Stomach smooth muscle (tissue), 2 donors: ENCODE measurements at regions not wholly inside any gene's neighbourhood (a gene's known extent, or its start where the extent isn't known, plus 50 kb on each side); places are given as distances from the start of the nearest gene placed in this dataset.

ENCODE experiments used
- H3K27ac ChIP-seq: one replicate; pipeline ENCODE4 v1.7.0; 2013; ENCODE audit warnings: mild to moderate bottlenecking, low read length, inconsistent platforms
- H3K27me3 ChIP-seq, 2 donors: one replicate each; pipeline ENCODE4 v1.7.0; 2013; ENCODE audit warnings: low read length in 2 of 2; ENCODE audit not compliant: insufficient read depth in 2 of 2, control insufficient read depth in 1 of 2
- H3K36me3 ChIP-seq, 2 donors: one replicate each; pipeline ENCODE4 v1.7.0; 2013; ENCODE audit warnings: low read length in 2 of 2; ENCODE audit not compliant: control insufficient read depth in 2 of 2, insufficient read depth in 2 of 2
- H3K4me1 ChIP-seq: one replicate; pipeline ENCODE4 v1.7.0; 2013; ENCODE audit warnings: low read length; ENCODE audit not compliant: control insufficient read depth, insufficient read depth
- H3K4me3 ChIP-seq, 2 donors: one replicate each; pipeline ENCODE4 v1.7.0; 2013; ENCODE audit warnings: low read length in 2 of 2
- H3K9ac ChIP-seq, 2 donors: one replicate each; pipeline ENCODE4 v1.7.0; 2013; ENCODE audit warnings: low read length in 2 of 2, mild to moderate bottlenecking in 1 of 2
- H3K9me3 ChIP-seq, 2 donors: one replicate each; pipeline ENCODE4 v1.7.0; 2013; ENCODE audit warnings: low read length in 2 of 2; ENCODE audit not compliant: control insufficient read depth in 2 of 2
- donor health status: healthy.
- donor health status: Pancreatic carcinoma.

DNA sequence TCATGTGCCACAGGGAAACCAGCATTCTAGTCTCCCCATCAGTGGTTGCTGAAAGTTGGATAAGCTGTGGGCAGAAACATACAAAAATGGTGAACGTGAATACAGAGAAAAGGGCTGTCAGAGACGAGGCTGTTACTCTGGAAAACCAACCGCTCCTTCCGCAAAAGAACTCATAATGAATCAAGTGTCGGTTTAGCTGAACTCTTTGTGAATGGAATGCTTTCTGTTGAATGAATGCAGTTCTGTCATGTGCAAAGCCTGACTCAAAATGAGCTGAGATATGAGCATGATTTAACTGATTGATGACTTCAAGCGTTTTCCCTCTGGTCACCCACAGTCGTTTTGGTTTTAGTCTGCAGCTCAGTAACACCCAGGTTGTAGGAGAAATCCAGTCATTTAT lies 298.3 kb downstream of the ETS1 start:
- H3K4me3 ChIP-seq, result no peak overlapping the region
- no peaks in the 10 kb centered on the region for H3K9me3 ChIP-seq
- no peaks in the 10 kb centered on the region for H3K36me3 ChIP-seq
- H3K9ac ChIP-seq, result no peak overlapping the region
- no peaks in the 10 kb centered on the region for H3K27me3 ChIP-seq
- peaks cover 6% of the 10 kb centered on the region for H3K4me1 ChIP-seq
- no peak overlapping the region for H3K27ac ChIP-seq

- H3K9me3 ChIP-seq, result no peaks in the 10 kb centered on the region
- peaks cover 5% of the 10 kb centered on the region for H3K4me1 ChIP-seq
- no peak overlapping the region for H3K4me3 ChIP-seq
- no peaks in the 10 kb centered on the region for H3K36me3 ChIP-seq
- no peak overlapping the region for H3K9ac ChIP-seq
- H3K27me3 ChIP-seq, result no peaks in the 10 kb centered on the region
- H3K27ac ChIP-seq, result no peak overlapping the region
Measured at GRCh38 chr11:128288368-128288767, 299.0 kb downstream of the ETS1 start.

DNA sequence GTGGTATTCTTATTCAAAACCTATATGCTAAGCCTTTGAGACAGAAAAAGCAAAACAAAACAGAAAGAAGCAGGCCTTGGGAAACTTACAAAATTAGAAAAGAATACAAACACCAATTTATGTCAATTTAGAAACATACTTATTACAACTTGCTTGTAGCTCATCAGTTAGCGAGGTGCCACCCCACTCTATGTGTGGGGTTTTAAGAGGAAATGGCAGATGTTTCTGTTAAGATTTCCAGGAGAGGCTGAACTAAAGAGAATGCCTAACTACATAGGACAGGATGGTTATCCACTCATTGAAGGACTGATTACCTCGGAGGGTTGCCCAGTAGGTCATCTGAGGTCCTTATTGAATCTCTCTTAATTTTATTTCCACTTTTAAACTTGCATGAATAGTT lies 302.0 kb downstream of the ETS1 start:
- Histone ChIP-seq H3K27ac (no peak overlapping the region), H3K4me3 (no peak overlapping the region), H3K9ac (no peak overlapping the region), H3K9me3 (no peaks in the 10 kb centered on the region), H3K36me3 (no peaks in the 10 kb centered on the region), H3K27me3 (no peaks in the 10 kb centered on the region), H3K4me1 (peaks cover 2% of the 10 kb centered on the region)

DNA sequence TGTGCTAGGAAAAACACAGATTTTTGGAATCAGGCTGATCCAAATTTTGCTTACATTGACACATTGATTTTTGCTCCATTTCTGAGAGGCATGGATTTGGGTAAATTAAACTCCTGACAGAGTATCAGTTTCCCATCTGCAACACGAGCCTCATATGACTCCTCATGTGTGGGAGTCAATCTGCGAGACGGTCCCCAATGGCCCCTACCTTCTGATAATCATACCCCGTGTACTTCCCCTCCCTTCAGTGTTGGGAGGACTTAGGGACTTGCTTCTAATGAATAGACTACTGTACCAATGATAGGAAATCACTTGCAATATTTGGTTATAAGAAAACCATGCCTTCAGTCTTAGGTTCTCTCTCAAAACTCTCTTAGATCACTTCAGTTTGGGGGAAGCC lies 302.7 kb downstream of the ETS1 start:
- Histone ChIP-seq H3K4me3 (no peak overlapping the region), H3K36me3 (no peaks in the 10 kb centered on the region), H3K9me3 (no peaks in the 10 kb centered on the region), H3K9ac (no peak overlapping the region), H3K4me1 (no peaks in the 10 kb centered on the region), H3K27ac (no peak overlapping the region), H3K27me3 (no peaks in the 10 kb centered on the region)

DNA sequence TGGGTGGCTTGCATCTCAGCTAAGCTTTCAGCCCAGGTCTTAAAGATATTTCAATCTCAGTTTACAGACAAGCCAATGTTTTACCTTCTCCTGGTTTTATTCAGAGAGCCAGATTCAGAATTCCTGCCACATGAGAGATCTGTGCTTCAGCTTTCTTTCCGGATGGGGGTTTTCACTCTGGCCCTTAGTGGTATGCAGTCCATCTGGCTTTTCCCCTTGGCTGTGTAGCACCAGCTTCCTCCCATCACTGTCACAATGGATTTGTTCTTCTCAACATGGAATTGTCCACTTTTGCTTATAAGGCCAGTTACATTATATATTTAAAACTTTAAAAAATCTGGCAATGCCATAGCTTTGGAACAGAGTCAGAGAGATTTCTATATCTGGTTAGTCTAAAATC lies 303.9 kb downstream of the ETS1 start:
- Histone ChIP-seq H3K9me3 (no peaks in the 10 kb centered on the region), H3K4me1 (no peaks in the 10 kb centered on the region), H3K27ac (no peak overlapping the region), H3K27me3 (no peaks in the 10 kb centered on the region), H3K36me3 (no peaks in the 10 kb centered on the region), H3K9ac (no peak overlapping the region), H3K4me3 (no peak overlapping the region)

DNA sequence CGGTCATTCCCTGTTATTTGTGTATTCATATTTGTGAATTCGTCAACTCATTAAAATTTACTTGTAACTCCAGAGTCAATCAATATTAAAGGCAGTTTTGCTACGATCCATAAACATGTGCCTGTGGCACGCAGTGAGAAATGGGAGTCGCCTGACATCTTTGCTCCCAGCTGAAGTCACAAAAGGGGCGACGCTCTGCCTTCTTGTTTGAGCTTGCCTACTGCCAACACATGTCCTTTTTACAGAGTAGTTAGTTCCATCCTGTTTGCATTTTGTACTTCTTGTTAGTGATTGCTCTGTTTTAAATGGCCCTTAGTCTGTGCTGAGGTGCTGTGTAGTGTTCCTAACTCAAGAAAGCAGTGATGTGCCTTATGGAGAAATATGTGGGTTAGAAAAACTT lies 305.3 kb downstream of the ETS1 start:
- H3K4me1 ChIP-seq, result no peaks in the 10 kb centered on the region
- H3K36me3 ChIP-seq, result no peaks in the 10 kb centered on the region
- H3K9ac ChIP-seq, result no peak overlapping the region
- H3K4me3 ChIP-seq, result no peak overlapping the region
- H3K27ac ChIP-seq, result no peak overlapping the region
- no peaks in the 10 kb centered on the region for H3K27me3 ChIP-seq
- H3K9me3 ChIP-seq, result no peaks in the 10 kb centered on the region

DNA sequence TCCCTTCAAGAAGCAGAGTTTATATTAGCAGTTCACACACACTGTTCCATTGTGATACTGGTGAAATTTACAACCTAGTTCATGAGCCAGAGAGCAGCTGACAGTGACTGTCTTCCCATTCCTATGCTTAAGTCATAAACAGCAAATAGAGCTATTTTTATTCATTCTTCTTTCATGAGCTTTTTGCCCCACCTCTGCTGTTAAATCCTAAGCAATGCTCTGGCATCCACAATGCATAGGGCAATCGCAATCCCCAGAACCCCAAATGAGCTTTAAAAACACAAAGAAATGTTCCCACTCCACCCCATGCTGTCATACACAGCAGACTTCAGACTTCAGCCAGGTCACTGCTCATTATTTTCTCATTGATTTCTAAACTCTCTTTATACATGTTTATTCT lies 307.5 kb downstream of the ETS1 start:
- Histone ChIP-seq H3K4me1 (no peaks in the 10 kb centered on the region), H3K27me3 (no peaks in the 10 kb centered on the region), H3K27ac (no peak overlapping the region), H3K4me3 (no peak overlapping the region), H3K36me3 (no peaks in the 10 kb centered on the region), H3K9ac (no peak overlapping the region), H3K9me3 (no peaks in the 10 kb centered on the region)

DNA sequence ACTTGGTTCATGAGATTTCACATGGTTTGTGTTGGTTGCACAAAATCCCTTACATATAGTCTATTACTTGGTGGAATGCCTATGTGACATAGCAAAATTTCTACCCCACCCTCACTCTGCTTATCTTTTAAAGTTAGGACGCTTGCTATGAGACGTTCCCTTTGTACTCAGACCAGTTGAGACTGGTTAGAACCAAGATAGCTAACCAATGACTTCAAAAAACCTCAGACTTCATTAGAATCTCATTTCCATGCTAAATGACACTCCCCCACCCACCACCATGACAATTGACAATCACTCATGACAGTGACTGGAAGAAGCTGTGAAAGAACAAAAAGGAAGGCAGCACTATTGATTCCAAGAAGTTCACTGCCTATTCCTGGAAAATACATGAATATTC lies 313.6 kb downstream of the ETS1 start:
- Histone ChIP-seq H3K36me3 (no peaks in the 10 kb centered on the region), H3K27me3 (no peaks in the 10 kb centered on the region), H3K4me3 (no peak overlapping the region), H3K27ac (no peak overlapping the region), H3K9ac (no peak overlapping the region), H3K9me3 (no peaks in the 10 kb centered on the region), H3K4me1 (no peaks in the 10 kb centered on the region)

- no peak overlapping the region for H3K27ac ChIP-seq
Measured at GRCh38 chr11:128271401-128271800, 316.0 kb downstream of the ETS1 start.

GRCh38 chr11:128269466-128269865 lies 317.9 kb downstream of the ETS1 start:
- H3K4me1 ChIP-seq, result no peaks in the 10 kb centered on the region
- no peak overlapping the region for H3K27ac ChIP-seq
- H3K9ac ChIP-seq, result no peak overlapping the region
- H3K9me3 ChIP-seq, result no peaks in the 10 kb centered on the region
- no peaks in the 10 kb centered on the region for H3K27me3 ChIP-seq
- no peaks in the 10 kb centered on the region for H3K36me3 ChIP-seq
- H3K4me3 ChIP-seq, result no peak overlapping the region

More at GRCh38 chr11:128271401-128271800, 316.0 kb downstream of the ETS1 start:
- no peaks in the 10 kb centered on the region for H3K9me3 ChIP-seq
- H3K36me3 ChIP-seq, result no peaks in the 10 kb centered on the region
- H3K4me3 ChIP-seq, result no peak overlapping the region
- H3K9ac ChIP-seq, result no peak overlapping the region
- no peaks in the 10 kb centered on the region for H3K4me1 ChIP-seq
- H3K27me3 ChIP-seq, result no peaks in the 10 kb centered on the region

DNA sequence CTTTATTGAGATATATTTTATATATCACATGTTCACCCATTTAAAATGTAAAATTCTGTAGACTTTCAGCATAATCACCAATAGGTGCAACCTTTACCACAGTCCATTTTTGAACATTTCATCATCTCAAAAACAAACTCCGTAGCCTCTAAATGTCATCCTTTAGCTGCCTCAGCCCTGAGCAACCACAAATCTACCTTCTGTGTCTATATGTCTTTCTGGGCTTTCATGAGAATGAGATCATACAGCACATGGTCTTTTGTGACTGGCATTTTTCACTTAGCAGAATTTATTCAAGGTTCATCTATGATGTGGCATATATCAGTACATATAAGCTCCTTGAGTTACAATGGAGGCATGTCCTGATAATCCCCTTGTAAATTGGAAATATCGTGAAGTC lies 320.5 kb downstream of the ETS1 start:
- Histone ChIP-seq H3K36me3 (no peaks in the 10 kb centered on the region), H3K4me1 (peaks cover 5% of the 10 kb centered on the region), H3K27ac (no peak overlapping the region), H3K9ac (no peak overlapping the region), H3K9me3 (no peaks in the 10 kb centered on the region), H3K4me3 (no peak overlapping the region), H3K27me3 (no peaks in the 10 kb centered on the region)
